ENCODE measurements at regions not wholly inside any gene's neighbourhood (a gene's known extent, or its start where the extent isn't known, plus 50 kb on each side); places are given as distances from the start of the nearest gene placed in this dataset.
A peak's percentile ranks its signal among the peaks of the same experiment; 100 is the strongest.

DNA sequence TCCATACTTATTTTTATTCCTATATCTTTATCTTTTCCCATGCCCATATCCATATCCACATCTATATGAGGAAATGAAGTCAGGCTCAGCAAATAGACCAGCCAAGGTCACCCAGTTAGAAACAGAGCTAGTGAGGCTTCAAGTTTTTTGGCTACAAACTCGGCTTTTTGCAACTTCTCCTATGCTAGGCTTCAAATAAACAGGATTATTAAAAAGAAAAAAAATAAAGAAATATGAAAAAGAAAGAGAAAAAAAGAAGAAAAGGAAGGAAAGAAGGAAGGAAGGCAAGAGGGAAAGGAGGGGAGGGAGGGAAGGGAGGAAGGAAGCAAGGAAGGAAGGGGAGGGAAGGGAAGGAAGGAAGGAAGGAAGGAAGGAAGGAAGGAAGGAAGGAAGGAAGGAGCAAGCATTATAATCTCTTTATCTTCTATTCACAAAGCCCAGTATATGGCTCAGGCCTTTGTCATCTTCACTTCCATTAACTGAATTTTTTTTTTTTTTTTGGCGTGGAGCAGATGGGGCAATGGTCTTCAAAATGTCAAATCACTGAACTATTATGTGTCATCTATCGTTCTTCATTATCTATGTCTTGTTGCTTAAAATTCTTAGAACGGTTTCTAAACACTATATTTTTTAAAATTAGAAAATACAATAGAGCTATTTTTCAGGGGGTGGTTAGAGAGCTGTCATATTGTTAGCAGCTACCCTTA, 418.2 kb downstream of the VRK1 start:
- DNase-seq = no peak

DNA sequence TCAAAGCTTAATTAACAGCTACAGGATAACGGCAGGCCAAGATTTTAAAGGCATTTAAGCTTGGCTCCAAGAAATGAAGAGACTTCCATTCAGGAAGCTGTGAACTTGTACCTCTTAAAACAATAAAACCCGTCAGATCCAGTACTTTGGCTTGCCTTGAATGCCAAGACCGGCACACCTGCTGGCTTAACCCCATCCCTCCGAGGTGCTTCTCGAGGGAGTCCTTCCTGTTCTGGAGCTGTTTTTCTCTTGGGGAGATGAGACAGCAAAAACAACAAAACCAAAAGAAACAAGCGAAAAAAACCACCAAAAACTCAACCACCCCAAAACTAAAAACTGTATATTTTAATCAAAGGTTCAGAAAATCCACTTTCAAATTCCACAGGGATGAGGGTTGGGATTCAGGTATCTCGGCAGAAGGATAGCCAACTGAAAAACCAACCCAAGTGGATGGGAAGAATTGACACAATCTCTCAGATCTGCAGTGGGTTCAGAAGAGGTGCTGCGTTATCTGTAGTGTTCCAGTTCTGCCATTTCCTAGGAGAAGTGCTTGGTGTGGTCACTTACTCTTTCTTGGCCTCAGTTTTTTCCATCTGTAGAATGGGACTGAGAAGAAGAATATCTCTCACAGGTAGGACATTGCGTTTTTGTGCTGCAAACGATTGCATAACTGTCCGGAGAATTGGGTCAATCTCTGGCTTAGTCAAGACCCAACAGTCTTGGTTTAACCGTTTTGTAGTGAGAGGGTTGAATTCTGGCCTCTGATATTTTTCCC, 420.1 kb downstream of the VRK1 start:
- no peak for DNase-seq

DNA sequence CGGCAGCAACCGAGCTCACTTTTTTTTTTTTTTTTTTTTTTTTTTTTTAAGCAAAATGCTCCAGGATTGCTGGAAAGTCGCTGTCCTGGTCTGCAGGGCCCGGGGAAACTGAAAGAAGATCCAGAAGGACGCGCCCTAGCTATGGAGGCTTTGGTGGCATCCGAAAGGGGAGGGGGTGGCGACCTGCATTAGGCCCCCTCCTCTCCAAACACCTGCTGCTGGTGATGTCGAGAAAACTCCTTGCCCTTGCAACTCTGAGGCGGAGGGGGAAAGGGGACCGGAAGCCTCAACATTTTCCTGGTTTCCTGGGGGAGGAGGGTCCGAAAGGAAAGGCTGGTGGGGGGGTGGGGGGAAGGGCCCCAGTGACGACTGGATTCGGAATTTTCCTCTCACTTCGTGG, 421.1 kb downstream of the VRK1 start:
- DNase-seq = no peak

DNA sequence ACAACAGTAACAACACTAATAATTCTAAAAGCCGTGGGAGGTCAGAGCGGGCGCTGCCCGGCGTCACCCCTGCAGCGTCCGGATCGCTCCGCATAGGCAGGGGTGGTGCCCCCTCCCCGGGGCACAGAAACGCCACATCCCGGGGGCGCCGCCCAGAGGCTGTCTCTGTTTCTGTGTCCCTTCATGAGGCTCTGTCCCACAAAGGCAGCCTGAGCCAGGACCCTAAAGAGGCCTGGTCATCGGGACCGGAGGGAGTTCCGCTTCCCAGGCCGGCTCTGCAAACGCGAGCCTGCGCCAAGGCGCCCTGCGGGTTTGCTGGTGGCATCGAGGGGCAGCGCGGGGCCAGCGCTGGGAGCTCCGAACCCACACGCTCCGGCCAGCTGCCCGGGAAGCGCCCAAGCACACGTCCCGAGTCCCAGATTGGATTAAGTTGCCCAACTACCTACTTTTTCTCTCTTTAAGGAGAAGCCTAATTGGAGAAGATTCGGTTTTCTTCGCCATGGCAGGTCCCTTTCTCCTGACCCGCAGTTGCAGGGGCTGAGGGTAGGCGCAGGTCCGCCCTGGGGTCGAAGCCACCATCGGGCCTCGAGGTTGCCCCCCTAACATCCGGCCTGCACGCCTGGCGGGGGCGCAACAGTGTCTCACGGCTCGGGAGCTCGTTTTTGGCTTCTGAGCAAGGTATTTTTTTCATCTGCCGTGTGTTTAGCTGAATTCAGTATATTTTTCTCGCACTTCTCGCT, 421.7 kb downstream of the VRK1 start:
- peak; percentile 15 for DNase-seq

DNA sequence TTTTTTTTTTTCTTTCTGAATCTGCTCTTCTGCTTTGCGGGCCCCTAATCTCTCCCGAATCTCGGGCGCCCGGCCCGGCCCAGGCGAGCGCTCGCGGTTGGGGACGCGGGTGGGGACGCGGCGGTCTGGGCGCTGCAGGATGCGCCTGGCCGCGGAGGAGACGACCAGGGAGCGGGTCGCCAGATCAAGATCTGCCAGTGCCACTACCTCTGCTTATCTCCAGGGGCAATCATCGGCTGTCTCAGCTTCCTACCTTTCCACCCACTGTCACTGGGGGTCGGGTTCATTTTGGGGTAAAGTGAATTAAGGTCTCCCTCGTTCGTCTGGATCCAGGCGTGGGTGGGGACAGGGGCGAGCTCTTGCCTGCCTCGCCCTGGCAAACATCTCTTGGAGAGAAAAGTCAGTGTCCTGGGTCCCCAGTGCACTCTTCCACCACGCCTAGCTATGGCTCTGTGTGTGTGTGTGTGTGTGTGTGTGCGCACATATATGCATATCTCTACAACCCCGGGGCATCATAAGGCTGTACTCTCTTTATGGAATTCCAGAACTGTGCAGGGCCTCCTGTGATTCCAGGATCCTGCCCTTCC, 422.3 kb downstream of the VRK1 start:
- no peak for DNase-seq

DNA sequence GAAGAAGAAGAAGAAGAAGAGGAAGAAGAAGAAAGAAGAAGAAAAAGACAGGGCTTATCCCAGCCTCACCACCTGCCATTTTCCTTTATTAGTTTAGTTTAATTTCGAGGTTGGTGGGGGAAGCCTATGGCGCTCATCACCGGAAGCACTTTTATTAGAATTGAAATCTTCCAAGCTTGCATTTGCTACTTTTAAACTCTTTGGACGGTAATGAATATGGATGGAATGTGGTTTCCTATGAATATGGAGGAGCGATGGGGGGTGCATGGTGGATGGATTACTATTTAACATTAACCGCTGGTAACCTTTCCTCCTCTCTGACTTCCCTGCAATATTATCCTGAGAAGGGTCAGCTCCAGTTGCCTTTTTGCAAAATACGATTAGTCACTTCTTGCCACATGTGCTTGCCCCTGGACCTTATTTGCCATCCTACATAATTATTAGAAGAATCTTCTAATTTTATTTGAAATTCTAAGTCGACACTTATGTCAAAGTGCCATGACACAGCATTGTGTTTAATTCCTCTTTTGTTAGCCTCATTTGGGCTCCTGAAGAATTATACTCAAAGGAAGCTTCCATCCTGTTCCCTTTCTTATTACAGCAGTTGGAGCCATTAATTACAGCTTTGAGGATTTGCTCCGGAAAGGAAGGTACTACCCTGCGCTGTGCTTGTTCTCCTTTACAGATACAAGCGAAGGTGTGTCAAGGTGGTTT, 424.5 kb downstream of the VRK1 start:
- no peak for DNase-seq

DNA sequence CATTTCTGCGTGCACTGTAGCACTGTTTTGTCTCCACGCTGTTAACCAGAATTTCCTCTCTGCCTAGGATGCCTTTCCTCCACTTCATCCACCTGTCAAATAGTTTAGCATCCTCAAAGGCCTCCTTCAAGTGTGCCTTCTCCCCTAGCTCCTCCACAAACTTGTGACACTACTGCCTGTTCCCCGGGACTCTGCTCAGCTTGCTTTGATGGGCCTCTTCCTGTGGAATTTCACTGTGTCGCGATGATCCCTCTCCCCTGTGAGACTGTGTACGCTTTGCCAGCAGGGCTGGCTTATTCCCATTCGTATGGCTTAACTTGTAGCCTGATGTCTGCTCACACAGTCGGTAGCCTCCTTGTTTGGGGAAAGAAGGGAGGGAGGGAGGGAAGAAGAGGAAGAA, 426.8 kb downstream of the VRK1 start:
- no peak for DNase-seq

DNA sequence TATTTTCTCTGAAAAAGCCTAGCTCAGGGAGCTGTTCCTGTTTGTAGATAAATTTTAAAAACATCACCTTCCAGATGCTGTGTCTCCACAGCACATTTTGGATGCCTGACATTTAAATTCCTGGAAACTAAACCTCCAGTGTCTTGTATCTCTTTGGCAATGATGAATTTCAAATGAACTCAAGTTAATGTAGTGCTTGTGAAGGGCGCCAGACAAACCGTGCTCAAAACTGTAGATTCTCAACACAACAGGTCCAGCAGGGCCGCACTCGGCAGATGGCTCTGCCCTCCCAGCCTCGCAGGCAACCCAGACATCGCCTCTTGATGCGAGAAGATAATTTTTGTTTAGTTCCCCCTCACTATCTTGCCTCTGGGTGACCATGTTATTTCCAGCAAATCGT, 432.9 kb downstream of the VRK1 start:
- DNase-seq = no peak

DNA sequence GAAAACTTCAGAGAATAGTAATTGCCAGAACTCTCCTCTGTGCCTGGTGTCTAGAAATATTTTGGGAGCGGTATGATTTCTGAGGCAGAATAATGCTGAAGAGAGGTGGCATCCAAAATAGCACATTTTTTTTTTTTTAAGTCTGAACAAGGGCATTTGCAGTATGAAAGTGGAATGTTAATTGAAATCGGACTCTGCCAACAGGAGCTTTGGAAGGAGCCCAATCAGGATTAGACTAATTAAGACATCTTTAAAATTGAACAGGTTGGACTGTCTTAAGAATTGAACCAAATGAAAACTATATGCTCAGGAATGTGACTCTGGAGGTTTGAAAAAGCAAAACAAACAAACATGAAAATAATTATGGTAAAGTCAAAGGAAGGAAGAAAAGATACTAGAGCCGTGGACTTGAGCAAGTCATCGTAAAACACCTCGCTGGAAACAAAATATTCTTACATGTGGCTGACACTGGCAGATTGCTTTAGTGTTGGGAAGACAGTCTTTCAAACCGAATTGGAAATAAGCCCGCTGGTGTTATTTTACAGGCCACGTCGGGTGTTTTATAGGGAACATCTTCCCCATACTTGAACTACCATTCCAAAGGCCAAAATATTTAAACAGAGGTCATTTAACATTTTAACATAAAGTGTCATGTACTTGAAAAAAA, 436.3 kb downstream of the VRK1 start:
- no peak for DNase-seq

DNA sequence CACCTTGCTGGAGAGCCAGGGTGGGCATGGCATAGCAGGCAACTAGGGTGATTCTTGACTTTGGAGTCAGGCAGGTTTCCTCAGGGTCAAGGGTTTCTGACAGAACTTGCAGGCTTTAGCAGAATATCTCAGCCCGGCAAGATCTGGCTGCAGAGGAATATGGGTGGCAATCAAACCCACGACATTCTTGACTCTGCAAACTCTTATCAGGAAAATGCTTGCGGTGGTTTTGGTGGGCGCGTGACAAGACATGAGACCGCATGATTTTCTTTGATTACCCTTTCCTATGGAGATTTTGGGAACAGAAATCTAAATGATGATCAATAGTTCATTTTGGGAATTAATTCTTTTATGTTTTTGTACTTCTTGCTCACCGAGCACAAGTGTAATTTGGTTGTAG, 449.5 kb downstream of the VRK1 start:
- DNase-seq = no peak

DNA sequence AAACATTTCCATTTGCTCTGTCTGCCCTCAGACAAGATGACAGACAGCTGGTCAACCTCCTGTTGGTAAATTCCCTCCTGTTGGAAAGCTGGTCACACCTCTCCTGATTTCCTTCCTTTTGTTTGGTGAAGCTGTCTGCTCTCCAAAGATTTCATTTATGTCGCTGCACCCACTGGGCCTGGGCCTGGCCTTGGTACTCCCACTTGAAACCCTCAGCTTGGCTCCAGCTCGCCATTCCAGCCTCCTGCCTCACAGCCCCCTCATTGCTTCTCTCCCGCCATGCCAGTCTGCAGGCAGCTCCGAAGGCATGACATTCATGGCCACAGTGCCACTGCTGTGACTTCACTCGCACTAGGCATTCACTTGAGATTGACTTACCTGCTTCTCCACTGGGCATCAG, 451.8 kb downstream of the VRK1 start:
- DNase-seq = no peak

DNA sequence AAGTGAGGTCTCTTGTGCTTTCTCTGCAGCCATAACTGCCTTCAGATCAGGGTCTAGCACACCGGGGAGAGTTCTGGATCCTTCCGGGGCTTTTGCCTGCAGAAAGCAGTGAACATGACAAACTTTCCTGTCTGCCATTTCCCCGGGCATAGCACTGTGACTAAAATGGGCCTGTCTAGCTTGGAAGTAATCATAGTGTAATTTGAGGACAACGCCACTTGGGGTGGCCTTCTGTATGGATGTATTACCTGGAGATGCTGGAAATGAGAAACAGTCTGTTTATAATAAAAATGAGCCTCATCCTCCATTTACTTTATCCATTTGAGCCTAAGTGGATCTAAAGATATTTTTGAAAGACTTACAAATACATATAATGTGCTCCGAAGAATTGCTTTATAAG, 453.7 kb downstream of the VRK1 start:
- DNase-seq = no peak

DNA sequence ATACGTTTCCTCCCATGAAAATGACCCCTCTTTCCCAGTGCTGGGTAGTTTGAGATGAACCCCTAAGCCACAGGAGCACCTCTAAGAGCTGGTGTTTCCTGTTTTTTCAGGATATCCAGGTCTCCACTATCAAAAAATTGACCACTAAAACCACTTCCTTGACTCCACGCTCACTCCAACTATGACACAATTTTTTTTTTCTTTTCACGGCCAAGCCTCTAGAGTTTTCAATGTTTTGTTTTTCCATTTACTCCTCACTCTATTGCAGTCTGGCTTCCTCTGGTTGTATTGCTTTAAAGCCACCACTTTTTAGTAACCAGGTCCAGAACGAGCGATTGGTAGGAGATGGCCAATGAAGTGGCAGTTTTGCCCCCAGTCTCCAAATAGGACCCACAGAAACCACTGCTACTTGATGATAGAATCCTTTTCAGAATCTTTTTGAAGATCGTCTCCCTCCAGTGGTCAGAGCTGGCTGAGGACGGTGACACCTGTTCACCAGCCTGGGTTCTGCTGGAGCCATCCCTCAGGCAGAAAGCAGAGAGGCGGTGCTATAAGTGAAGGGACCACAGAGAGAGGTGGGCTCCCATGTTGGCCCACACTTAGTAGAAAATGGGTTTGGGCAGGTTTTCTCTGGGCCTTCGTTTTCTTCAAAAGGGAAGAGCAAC, 454.4 kb downstream of the VRK1 start:
- no peak for DNase-seq

DNA sequence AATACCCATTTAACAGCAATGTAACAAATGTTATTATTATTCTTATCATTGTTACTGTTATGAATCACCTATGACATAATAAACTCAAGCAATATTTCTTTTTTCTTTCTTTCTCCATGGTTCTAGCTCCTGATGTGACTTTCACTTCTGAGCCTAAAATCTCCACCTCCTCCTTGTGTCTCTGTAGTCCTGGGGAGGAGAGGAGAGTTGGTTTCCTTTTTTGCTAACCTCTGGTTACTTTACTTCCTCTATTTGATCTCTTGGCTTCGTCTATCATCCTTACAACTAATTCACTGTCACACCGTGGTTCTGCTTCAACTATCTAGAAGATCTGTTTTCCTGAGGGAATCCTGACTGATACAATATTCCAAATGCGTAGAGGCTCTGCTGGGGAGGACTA, 456.6 kb downstream of the VRK1 start:
- no peak for DNase-seq

DNA sequence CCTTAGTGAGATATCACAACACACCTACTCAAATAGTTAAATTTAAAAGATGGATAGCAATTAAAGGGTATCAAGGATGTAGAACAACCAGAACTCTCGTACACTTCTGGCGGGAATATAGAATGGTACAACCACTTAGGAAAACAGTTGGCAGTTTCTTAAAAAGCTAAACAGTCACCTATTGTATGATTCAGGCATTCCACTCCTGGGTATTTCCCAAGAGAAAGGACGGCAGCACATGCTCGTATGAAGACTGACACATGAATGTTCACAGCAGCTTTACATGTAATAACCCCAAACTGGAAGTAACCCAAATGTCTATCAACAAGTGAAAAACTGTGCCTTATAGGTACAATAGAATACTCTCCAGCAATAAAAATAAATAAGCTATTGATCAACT, 465.2 kb downstream of the VRK1 start:
- no peak for DNase-seq

DNA sequence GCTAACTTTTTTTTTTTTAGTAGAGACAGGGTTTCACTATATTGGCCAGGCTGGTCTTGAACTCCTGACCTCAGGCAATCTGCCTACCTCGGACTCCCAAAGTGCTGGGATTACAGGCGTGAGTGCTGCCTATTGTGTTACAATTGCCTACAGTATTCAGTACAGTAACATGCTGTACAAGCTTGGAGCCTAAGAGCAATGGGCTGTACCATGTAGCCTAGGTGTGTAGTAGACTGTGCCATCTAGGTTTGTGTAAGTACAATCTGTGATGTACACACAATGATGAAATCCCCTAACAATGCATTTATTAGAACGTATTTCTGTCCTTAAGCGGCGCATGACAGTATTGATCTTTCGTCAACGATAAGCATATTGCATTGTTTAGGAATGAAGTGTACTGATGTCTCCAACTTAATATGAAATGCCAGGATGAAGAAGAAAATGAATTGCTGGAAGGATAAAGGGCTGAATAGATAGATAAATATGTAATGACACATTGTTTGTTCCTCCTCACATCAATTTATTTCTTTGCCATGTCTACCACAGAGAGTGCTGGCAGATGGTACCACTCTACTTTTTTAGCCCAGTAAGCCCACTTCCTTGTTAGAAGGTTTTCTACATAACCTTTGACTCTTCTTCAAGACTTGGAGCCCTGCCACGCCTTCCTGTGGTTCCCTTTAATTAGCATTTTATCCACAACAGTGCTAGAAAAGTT, 467.5 kb downstream of the VRK1 start:
- DNase-seq = no peak

DNA sequence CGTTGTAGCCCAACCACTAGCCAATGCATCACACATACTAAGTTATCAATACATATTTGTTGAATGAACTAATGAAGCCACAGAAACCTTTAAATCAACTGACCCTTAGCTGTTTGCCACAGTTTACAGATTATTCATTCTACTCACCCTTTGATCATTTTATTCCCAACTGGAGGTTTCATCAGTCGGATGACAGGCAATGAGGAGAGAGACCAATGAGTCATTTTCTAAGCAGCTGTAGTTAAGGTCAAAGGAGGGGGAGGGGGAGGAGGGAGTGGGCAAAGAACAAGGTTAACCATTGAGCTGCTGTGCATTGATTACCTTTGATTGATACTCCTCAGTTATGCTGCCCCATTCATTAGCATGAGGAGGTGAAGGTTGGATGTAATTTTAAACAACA, 469.5 kb downstream of the VRK1 start:
- no peak for DNase-seq

DNA sequence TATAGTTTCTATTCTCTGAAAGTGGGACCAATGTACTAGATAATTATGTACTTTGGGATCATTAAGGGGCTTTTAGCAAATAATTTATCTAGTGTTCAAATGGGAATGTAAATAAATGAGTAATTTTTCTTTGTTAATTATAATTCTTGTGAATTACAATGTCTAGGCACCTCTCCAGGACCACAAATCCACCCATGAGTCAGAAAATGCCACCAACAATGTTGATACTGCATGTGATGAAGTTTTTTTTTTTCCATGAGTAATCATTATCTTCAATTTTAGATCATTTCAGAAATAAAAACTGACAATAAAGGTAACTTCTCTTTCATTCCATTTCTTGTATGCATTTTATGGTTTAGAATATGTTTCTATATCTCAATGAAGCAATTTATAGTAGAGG, 470.3 kb downstream of the VRK1 start:
- no peak for DNase-seq

DNA sequence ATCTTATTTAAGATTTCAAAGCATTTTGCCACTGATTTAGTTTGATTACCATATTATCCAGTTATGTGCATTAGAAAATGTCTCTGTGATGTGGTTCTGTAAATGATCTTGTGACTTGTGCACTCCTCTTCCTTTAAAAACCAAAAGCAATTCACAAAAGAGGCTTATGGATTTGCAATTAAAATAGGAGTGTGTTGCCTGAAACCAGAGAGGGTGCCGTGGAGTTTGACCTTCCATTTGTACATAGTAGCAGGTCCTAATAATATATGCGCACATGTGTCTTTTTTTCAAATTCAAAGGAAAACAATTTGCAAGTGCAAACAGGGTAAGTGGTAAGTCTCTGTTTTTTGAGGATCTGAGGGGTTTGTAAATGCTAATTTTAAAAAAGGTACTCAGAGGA, 470.9 kb downstream of the VRK1 start:
- no peak for DNase-seq

DNA sequence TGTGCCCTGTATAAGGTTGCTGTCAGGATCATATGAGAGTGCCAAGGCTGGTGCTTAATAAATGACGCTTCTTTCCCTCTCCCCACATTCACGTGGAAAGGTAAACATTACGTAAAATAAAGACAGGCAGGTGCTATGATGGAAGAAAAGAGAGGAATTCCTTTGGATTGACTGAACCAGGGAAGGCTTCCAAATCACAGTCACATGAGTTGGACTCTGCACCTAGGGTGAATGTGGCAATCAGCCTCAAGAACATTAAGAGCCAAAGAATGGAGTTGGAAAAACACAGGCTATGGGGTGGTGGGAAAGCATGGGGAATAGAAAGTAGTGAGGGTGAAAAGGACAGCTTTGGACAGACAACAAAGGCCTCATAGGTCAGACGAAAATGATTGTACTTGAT, 473.1 kb downstream of the VRK1 start:
- no peak for DNase-seq

DNA sequence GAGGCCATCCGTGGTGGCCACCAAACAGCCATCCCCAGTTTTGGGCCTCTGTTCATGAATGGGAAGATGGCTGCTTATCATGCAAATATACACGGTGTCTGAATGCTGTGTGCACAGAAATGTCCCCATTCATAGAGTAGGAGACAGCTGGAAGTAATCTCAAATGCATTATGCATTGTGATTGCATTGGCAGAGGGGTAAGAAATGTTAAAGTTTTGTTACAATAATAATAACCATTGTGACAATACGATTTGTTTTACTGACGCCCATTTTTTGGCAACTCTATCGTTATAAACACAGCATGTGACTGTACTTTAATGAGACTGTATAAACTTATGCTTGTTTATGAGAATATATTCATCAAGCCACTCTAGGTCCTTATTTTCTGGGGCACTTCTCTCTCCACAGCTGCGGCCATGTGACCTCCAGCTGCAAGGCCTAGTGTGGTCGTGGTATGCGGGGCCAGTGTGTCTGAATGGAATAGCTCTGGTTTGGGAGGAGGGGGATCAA, 474.3 kb downstream of the VRK1 start:
- no peak for DNase-seq
